Neuronal stem cell (in vitro differentiated cells): ENCODE measurements at regions not wholly inside any gene's neighbourhood (a gene's known extent, or its start where the extent isn't known, plus 50 kb on each side); places are given as distances from the start of the nearest gene placed in this dataset.

Experiments used
- DNase-seq: peaks from one replicate; pipeline ENCODE4 v3.0.0-alpha.2; 2013; ENCODE audit warnings: low spot score
- H2AFZ ChIP-seq: one replicate; pipeline ENCODE4 v1.6.1; 2013; ENCODE audit warnings: mild to moderate bottlenecking, low read length, inconsistent platforms
- H2AK5ac ChIP-seq: 2 replicates; pipeline ENCODE4 v1.6.1; 2013; ENCODE audit warnings: low read depth, mild to moderate bottlenecking, inconsistent platforms, low read length, moderate library complexity, mixed read lengths
- H2BK120ac ChIP-seq: 2 replicates; pipeline ENCODE4 v1.6.1; 2013; ENCODE audit warnings: low read depth, mild to moderate bottlenecking, inconsistent platforms, low read length, moderate library complexity, mixed read lengths
- H2BK12ac ChIP-seq: one replicate; pipeline ENCODE4 v1.6.1; 2013; ENCODE audit warnings: low read length, inconsistent platforms
- H2BK15ac ChIP-seq: 2 replicates; pipeline ENCODE4 v1.6.1; 2013; ENCODE audit warnings: mild to moderate bottlenecking, low read length, inconsistent platforms, mixed read lengths
- H2BK5ac ChIP-seq: one replicate; pipeline ENCODE4 v1.6.1; 2013; ENCODE audit warnings: inconsistent platforms, mild to moderate bottlenecking, low read length, moderate library complexity
- H3K14ac ChIP-seq: one replicate; pipeline ENCODE4 v1.6.1; 2013; ENCODE audit warnings: low read length, inconsistent platforms
- H3K18ac ChIP-seq: 2 replicates; pipeline ENCODE4 v1.6.1; 2013; ENCODE audit warnings: low read length, inconsistent platforms
- H3K23ac ChIP-seq: 2 replicates; pipeline ENCODE4 v1.6.1; 2013; ENCODE audit warnings: low read depth, mild to moderate bottlenecking, mixed read lengths, low read length, inconsistent platforms; ENCODE audit not compliant: poor library complexity
- H3K27ac ChIP-seq: replicated peaks from 3 replicates; pipeline ENCODE4 v1.5.1; 2013; ENCODE audit warnings: low read length, inconsistent platforms
- H3K27me3 ChIP-seq, 3 experiments: 2 replicates each; pipeline ENCODE4 v1.6.1; 2013; ENCODE audit warnings: low read length in 3 of 3, mild to moderate bottlenecking in 2 of 3, inconsistent platforms in 1 of 3, low read depth in 1 of 3, mixed read lengths in 1 of 3, moderate library complexity in 1 of 3; ENCODE audit not compliant: control insufficient read depth in 3 of 3, insufficient read depth in 3 of 3
- H3K36me3 ChIP-seq, 2 donors: replicated peaks in 1 of 2; 2 replicates each; pipeline ENCODE4 v1.6.1; 2013; ENCODE audit warnings: low read length in 2 of 2; ENCODE audit not compliant: control insufficient read depth in 2 of 2, insufficient read depth in 2 of 2
- H3K4ac ChIP-seq: 2 replicates; pipeline ENCODE4 v1.6.1; 2013; ENCODE audit warnings: inconsistent platforms, mild to moderate bottlenecking, low read length, moderate library complexity
- H3K4me1 ChIP-seq, 2 donors: 1 replicate in 1 of 2; 2 replicates in 1 of 2; pipeline ENCODE4 v1.6.1; 2013; ENCODE audit warnings: low read length in 2 of 2, low read depth in 1 of 2; ENCODE audit not compliant: control insufficient read depth in 2 of 2, insufficient read depth in 1 of 2
- H3K4me2 ChIP-seq: one replicate; pipeline ENCODE4 v1.6.1; 2013; ENCODE audit warnings: mild to moderate bottlenecking, low read length, inconsistent platforms; ENCODE audit not compliant: insufficient read depth, poor library complexity, severe bottlenecking
- H3K4me3 ChIP-seq, 2 donors: 2 replicates each; pipeline ENCODE4 v1.5.1; 2013; ENCODE audit warnings: low read length in 2 of 2, mild to moderate bottlenecking in 2 of 2, inconsistent platforms in 1 of 2, moderate library complexity in 1 of 2
- H3K79me1 ChIP-seq: one replicate; pipeline ENCODE4 v1.6.1; 2013; ENCODE audit warnings: low read depth, mild to moderate bottlenecking, inconsistent platforms, low read length, moderate library complexity
- H3K9ac ChIP-seq: one replicate; pipeline ENCODE4 v1.6.1; 2013; ENCODE audit warnings: mild to moderate bottlenecking, low read depth, low read length, inconsistent platforms; ENCODE audit not compliant: poor library complexity
- H3K9me3 ChIP-seq, 2 donors: replicated peaks in 1 of 2; 2 replicates each; pipeline versions ENCODE3 to v1.6.1; 2013; ENCODE audit warnings: low read length in 2 of 2, mild to moderate bottlenecking in 2 of 2, inconsistent platforms in 1 of 2, low read depth in 1 of 2, mixed read lengths in 1 of 2, moderate library complexity in 1 of 2; ENCODE audit not compliant: control insufficient read depth in 2 of 2, insufficient read depth in 1 of 2
- H4K8ac ChIP-seq: one replicate; pipeline ENCODE4 v1.6.1; 2013; ENCODE audit warnings: low read depth, mild to moderate bottlenecking, inconsistent platforms, low read length, moderate library complexity
- H4K91ac ChIP-seq: one replicate; pipeline ENCODE4 v1.6.1; 2013; ENCODE audit warnings: low read length, low read depth, mild to moderate bottlenecking, inconsistent platforms; ENCODE audit not compliant: poor library complexity
- WGBS, 2 donors: extraction: QIAGEN DNeasy Blood & Tissue Kit; methylation state at CpG; one replicate each; pipeline ENCODE4 v1.1.7; 2013; ENCODE audit warnings: missing lambda C conversion rate in 2 of 2, mixed read lengths in 1 of 2; ENCODE audit not compliant: insufficient read length in 2 of 2, insufficient replicate concordance in 1 of 2; ENCODE audit errors: extremely low coverage in 2 of 2; 5-methylcytosine and 5-hydroxymethylcytosine counted together

GRCh38 chr2:142756430-142756829 lies 121.0 kb upstream of the KYNU start:
- Histone ChIP-seq H3K9ac (no peak overlapping the region), H3K4me3 (no peak overlapping the region), H3K4me2 (no peak overlapping the region), H2BK15ac (no peak overlapping the region), H3K4ac (no peak overlapping the region), H3K27ac (no peak overlapping the region), H3K36me3 (no peaks in the 10 kb centered on the region), H3K27me3 (no peaks in the 10 kb centered on the region), H2AK5ac (no peak overlapping the region), H3K23ac (no peak overlapping the region), H3K9me3 (no peaks in the 10 kb centered on the region), H2BK12ac (no peak overlapping the region), H4K91ac (no peak overlapping the region), H2BK120ac (no peak overlapping the region), H3K4me1 (no peaks in the 10 kb centered on the region), H4K8ac (no peak overlapping the region), H3K79me1 (no peaks in the 10 kb centered on the region), H3K18ac (no peak overlapping the region), H2AFZ (no peak overlapping the region), H2BK5ac (no peak overlapping the region), H3K14ac (no peak overlapping the region)
- WGBS, 2 donors: no CpG with 5 or more reads among the region's 2 CpGs
- DNase-seq: no peak

- H3K14ac ChIP-seq: no peak overlapping the region
- H3K36me3 ChIP-seq: no peaks in the 10 kb centered on the region
- H2BK5ac ChIP-seq: no peak overlapping the region
- H2AK5ac ChIP-seq: no peak overlapping the region
- no peak overlapping the region for H2BK120ac ChIP-seq
- H3K9me3 ChIP-seq: no peaks in the 10 kb centered on the region
- no peak overlapping the region for H3K4me2 ChIP-seq
- no peak overlapping the region for H4K91ac ChIP-seq
- H3K18ac ChIP-seq: no peak overlapping the region
- H3K4me1 ChIP-seq: no peaks in the 10 kb centered on the region
- no peak for DNase-seq
- H3K4ac ChIP-seq: no peak overlapping the region
- H2BK12ac ChIP-seq: no peak overlapping the region
- no peak overlapping the region for H3K9ac ChIP-seq
- no peak overlapping the region for H3K23ac ChIP-seq
- H3K79me1 ChIP-seq: no peaks in the 10 kb centered on the region
- no peak overlapping the region for H3K27ac ChIP-seq
- H3K4me3 ChIP-seq: no peak overlapping the region
- H2BK15ac ChIP-seq: no peak overlapping the region
- H3K27me3 ChIP-seq: no peaks in the 10 kb centered on the region
- H4K8ac ChIP-seq: no peak overlapping the region
- H2AFZ ChIP-seq: no peak overlapping the region
These were observed 122.3 kb upstream of the KYNU start for GRCh38 chr2:142755191-142755590.

GRCh38 chr2:142754182-142754581 lies 123.3 kb upstream of the KYNU start:
- no peak overlapping the region for H3K9ac ChIP-seq
- H2AK5ac ChIP-seq: no peak overlapping the region
- H2BK12ac ChIP-seq: no peak overlapping the region
- H2AFZ ChIP-seq: no peak overlapping the region
- no peaks in the 10 kb centered on the region for H3K9me3 ChIP-seq
- no peaks in the 10 kb centered on the region for H3K27me3 ChIP-seq
- no peak overlapping the region for H3K23ac ChIP-seq
- H3K4me3 ChIP-seq: no peak overlapping the region
- H2BK5ac ChIP-seq: no peak overlapping the region
- WGBS, 2 donors: no CpG with 5 or more reads among the region's 1 CpG
- H3K4me1 ChIP-seq: no peaks in the 10 kb centered on the region
- H2BK15ac ChIP-seq: no peak overlapping the region
- H3K4ac ChIP-seq: no peak overlapping the region
- no peak overlapping the region for H4K91ac ChIP-seq
- H3K18ac ChIP-seq: no peak overlapping the region
- H3K27ac ChIP-seq: no peak overlapping the region
- H3K14ac ChIP-seq: no peak overlapping the region
- DNase-seq: no peak
- H3K36me3 ChIP-seq: no peaks in the 10 kb centered on the region
- H2BK120ac ChIP-seq: no peak overlapping the region
- H3K4me2 ChIP-seq: no peak overlapping the region
- H3K79me1 ChIP-seq: no peaks in the 10 kb centered on the region
- no peak overlapping the region for H4K8ac ChIP-seq

GRCh38 chr2:142750858-142751257 lies 126.6 kb upstream of the KYNU start:
- no peak overlapping the region for H4K8ac ChIP-seq
- no CpG with 5 or more reads among the region's 2 CpGs for WGBS, 2 donors
- H3K27me3 ChIP-seq: no peaks in the 10 kb centered on the region
- H2AK5ac ChIP-seq: no peak overlapping the region
- no peaks in the 10 kb centered on the region for H3K4me1 ChIP-seq
- H3K4ac ChIP-seq: no peak overlapping the region
- no peak overlapping the region for H2AFZ ChIP-seq
- no peak overlapping the region for H3K18ac ChIP-seq
- H3K79me1 ChIP-seq: no peaks in the 10 kb centered on the region
- H3K14ac ChIP-seq: no peak overlapping the region
- no peaks in the 10 kb centered on the region for H3K36me3 ChIP-seq
- no peaks in the 10 kb centered on the region for H3K9me3 ChIP-seq
- H2BK5ac ChIP-seq: no peak overlapping the region
- no peak for DNase-seq
- no peak overlapping the region for H3K23ac ChIP-seq
- H2BK120ac ChIP-seq: no peak overlapping the region
- no peak overlapping the region for H2BK12ac ChIP-seq
- no peak overlapping the region for H3K4me3 ChIP-seq
- no peak overlapping the region for H3K9ac ChIP-seq
- H3K27ac ChIP-seq: no peak overlapping the region
- H4K91ac ChIP-seq: no peak overlapping the region
- no peak overlapping the region for H2BK15ac ChIP-seq
- H3K4me2 ChIP-seq: no peak overlapping the region
